Tibial artery (tissue), 4 donors: ENCODE measurements at regions not wholly inside any gene's neighbourhood (a gene's known extent, or its start where the extent isn't known, plus 50 kb on each side); places are given as distances from the start of the nearest gene placed in this dataset.

ENCODE experiments used
- DNase-seq, 2 donors: peaks; one replicate each; pipeline ENCODE4 v3.0.0-alpha.2; 2019
- H3K27ac ChIP-seq, 2 donors: fragments of 200-600 bp; sonication (generic) in 1 of 2; 1 replicate in 1 of 2; 2 replicates in 1 of 2; pipeline ENCODE4 v1.5.1; 2018 to 2019; ENCODE audit warnings: mild to moderate bottlenecking in 1 of 2
- H3K27me3 ChIP-seq, 2 donors: fragments of 200-600 bp; sonication (generic) in 1 of 2; one replicate each; pipeline versions ENCODE4 v1.5.1 to v1.6.0; 2016 to 2019
- H3K36me3 ChIP-seq, 3 donors: fragments of 200-600 bp; sonication (generic) in 2 of 3; one replicate each; pipeline ENCODE4 v1.5.1; 2016 to 2019; ENCODE audit warnings: mild to moderate bottlenecking in 2 of 3
- H3K4me1 ChIP-seq, 4 donors: fragments of 200-600 bp; sonication (generic) in 2 of 4; 1 replicate in 3 of 4; 2 replicates in 1 of 4; pipeline ENCODE4 v1.5.1; 2016 to 2019
- H3K4me3 ChIP-seq, 2 donors: fragments of 200-600 bp; sonication (generic) in 1 of 2; 1 replicate in 1 of 2; 2 replicates in 1 of 2; pipeline ENCODE4 v1.5.1; 2018 to 2019; ENCODE audit warnings: mild to moderate bottlenecking in 2 of 2
- H3K9me3 ChIP-seq, 3 donors: fragments of 200-600 bp; sonication (generic) in 1 of 3; one replicate each; pipeline ENCODE4 v1.5.1; 2016 to 2019
- CTCF ChIP-seq, 2 experiments: fragments of 200-600 bp in 1 of 2; fragments of 450-650 bp in 1 of 2; IDR thresholded peaks; one replicate each; pipeline ENCODE4 v1.5.1; 2017 to 2019; ENCODE audit warnings: antibody characterized with exemption in 2 of 2, mild to moderate bottlenecking in 1 of 2, moderate library complexity in 1 of 2
- intact Hi-C: fragments of 100-400 bp; cut with DNase I; formaldehyde crosslinking; loops from one replicate; pipeline ENCODE4 v1.15.0; 2023; ENCODE audit warnings: low total_unique reads

GRCh38 chr5:112560371-112560770 is 141.3 kb upstream of the EPB41L4A start:
- Histone ChIP-seq H3K36me3 (no peaks in the 10 kb centered on the region), H3K27me3 (no peaks in the 10 kb centered on the region), H3K4me1 (no peaks in the 10 kb centered on the region), H3K4me3 (no peak overlapping the region), H3K27ac (no peak overlapping the region), H3K9me3 (peaks cover 0 to 10% (median 6%) of the 10 kb centered on the region in 3 donors)
- TF ChIP-seq CTCF (IDR thresholded peaks at IDR 0.05) = no peak
- no peak for DNase-seq
- intact Hi-C loops = no loop called here

- intact Hi-C loops = no loop called here
- Histone ChIP-seq H3K36me3 (no peaks in the 10 kb centered on the region), H3K4me3 (no peak overlapping the region), H3K27ac (no peak overlapping the region), H3K4me1 (no peaks in the 10 kb centered on the region), H3K27me3 (no peaks in the 10 kb centered on the region), H3K9me3 (peaks cover 0 to 10% (median 6%) of the 10 kb centered on the region in 3 donors)
- no peak for DNase-seq
- no peak for TF ChIP-seq CTCF (IDR thresholded peaks at IDR 0.05)
Observed at GRCh38 chr5:112563169-112563826, 144.2 kb upstream of the EPB41L4A start.

GRCh38 chr5:112566251-112566650 is 147.2 kb upstream of the EPB41L4A start:
- TF ChIP-seq CTCF (IDR thresholded peaks at IDR 0.05) = no peak
- H3K27ac ChIP-seq = no peak overlapping the region
- intact Hi-C loops = no loop called here
- H3K4me1 ChIP-seq = no peaks in the 10 kb centered on the region
- no peaks in the 10 kb centered on the region for H3K36me3 ChIP-seq
- H3K4me3 ChIP-seq = no peak overlapping the region
- H3K27me3 ChIP-seq = no peaks in the 10 kb centered on the region
- peaks cover 0 to 10% (median 6%) of the 10 kb centered on the region in 3 donors for H3K9me3 ChIP-seq
- no peak for DNase-seq

- Histone ChIP-seq H3K36me3 (no peaks in the 10 kb centered on the region), H3K27ac (no peak overlapping the region), H3K27me3 (no peaks in the 10 kb centered on the region), H3K4me1 (no peaks in the 10 kb centered on the region), H3K9me3 (no peaks in the 10 kb centered on the region), H3K4me3 (no peak overlapping the region)
- no peak for DNase-seq
- intact Hi-C loops = no loop called here
- no peak for TF ChIP-seq CTCF (IDR thresholded peaks at IDR 0.05)
Observed at GRCh38 chr5:112569596-112569995, 150.5 kb upstream of the EPB41L4A start.

- Histone ChIP-seq H3K27ac (no peak overlapping the region), H3K27me3 (no peaks in the 10 kb centered on the region), H3K9me3 (no peaks in the 10 kb centered on the region), H3K4me3 (no peak overlapping the region), H3K4me1 (no peaks in the 10 kb centered on the region), H3K36me3 (no peaks in the 10 kb centered on the region)
- no peak for DNase-seq
- TF ChIP-seq CTCF (IDR thresholded peaks at IDR 0.05) = no peak
- intact Hi-C loops = no loop called here
Observed at GRCh38 chr5:112570708-112571444, 151.8 kb upstream of the EPB41L4A start.
